NCI-H526 treated with DMSO at 0.1 percent for 48 hours (cell line): ENCODE measurements at regions not wholly inside any gene's neighbourhood (a gene's known extent, or its start where the extent isn't known, plus 50 kb on each side); places are given as distances from the start of the nearest gene placed in this dataset.

Source experiments
- DNase-seq: peaks from one replicate; lab custom pipeline; 2025; lab: John Stamatoyannopoulos, UW

DNA sequence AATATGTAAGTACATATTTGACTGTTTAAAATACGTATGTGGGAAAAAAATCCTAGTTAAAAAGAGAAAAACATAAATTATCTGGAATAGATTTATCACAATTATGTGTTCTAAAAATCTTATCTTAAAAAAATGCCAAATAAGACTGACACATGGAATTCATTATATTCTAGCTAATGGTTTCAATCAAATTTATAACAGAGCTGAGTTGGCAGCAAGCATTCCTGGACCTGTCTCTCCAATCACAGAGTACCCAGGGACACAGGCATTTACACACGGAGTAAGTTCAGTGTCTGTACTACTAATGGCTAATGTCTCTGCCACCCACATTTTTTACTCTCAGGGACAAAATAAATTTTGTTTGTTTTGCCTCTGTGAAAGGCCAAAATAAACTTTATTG, 122.3 kb downstream of the RPS12 start:
- DNase-seq = no peak

DNA sequence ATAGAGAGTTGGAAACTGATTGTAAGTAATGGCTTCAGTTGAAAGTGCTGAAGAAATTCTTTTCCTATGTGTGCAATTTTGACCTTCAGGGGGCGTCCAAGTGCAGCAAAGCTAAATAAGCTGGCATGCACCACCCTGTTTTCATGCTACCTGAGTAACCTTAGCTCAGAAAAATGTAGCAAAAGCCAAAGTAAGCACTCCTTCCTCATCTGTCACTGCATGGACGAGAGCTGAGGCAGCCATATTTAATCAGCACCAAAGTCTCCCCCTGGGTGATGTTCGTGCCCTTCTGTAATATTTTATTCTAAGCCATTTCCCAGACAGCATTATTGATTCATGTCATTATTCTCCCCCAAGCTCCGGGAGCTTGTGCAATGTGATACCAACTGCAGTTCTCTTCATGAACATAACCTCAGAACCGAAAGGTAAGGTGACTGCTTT, 123.1 kb downstream of the RPS12 start:
- DNase-seq = peak; percentile 78

DNA sequence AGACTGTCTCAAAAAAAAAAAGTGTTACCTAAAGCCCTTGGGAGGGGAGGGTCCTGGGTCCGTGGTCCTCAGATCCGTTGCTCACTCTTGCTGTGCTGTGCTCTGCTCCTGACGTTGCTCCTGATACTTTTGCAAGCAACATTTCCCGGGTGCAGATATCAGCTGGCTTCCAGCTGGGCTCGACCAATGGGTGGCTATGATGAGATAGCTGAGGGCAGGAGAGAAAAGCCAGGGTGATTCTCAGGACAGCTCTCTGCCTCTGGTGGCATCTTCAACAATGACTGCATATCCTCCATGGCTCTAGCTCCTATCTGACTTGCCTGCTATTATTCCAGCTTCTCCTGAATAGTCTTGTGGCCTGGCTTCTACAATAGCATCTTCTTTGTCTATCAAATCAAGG, 134.5 kb downstream of the RPS12 start:
- DNase-seq = no peak

GRCh38 chr6:132950566-132950965, 136.2 kb downstream of the RPS12 start:
- DNase-seq = no peak

- DNase-seq = no peak
Measured at GRCh38 chr6:132952031-132952867, 137.9 kb downstream of the RPS12 start.

- no peak for DNase-seq
Measured at GRCh38 chr6:132952986-132953385, 138.6 kb downstream of the RPS12 start.

GRCh38 chr6:132954222-132954621, 139.9 kb downstream of the RPS12 start:
- DNase-seq = no peak

DNA sequence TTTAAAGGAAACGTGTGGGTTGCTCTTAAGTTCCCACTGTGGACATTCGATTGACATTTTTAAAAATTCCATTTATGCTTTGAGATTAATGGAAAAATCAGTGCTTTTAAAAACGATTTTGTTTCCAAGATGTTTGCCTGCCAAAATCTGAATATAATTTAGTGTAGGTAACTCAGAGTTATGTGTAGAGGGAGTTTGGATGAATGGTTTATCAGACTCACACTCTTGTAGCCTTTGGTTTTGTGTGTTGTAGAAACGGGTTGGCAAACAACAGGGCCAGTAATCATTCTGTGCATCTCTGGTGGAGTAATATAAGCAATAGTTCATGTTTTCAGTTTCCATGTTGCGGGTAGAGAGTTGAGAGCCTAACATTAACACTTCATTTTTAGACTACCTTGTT, 140.6 kb downstream of the RPS12 start:
- no peak for DNase-seq

DNA sequence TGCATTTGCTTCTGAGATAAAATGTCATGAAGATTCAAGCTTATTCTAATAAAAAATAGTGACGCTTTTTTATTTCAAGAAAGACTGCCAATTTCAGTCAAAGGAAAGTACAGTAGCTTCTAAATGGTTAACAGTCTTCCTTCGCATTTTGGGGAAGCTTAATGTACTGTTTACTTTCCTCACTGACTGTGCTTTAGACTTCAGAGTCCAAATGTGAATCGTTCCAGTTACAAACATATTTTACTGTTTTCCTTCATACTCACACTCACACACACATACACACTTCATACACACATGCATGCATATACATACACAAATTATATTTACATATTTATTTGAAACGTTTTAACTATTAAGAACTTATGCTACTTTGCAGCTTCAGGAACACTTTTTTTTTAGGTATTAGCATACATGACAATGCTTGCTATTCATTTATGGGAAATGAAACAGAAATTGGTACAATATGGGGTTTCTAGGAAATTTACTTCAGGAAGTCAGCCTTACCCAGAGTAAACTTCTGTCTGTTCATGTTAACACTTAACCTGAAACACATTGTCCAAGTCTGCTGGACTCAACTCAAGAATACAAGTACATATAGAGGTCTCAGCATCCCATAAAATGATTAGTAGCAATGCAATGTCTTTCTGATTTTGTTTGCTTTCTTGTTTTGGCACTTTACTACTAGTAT, 145.4 kb downstream of the RPS12 start:
- no peak for DNase-seq

GRCh38 chr6:132960720-132961119, 146.4 kb downstream of the RPS12 start:
- DNase-seq = no peak

GRCh38 chr6:132961122-132961521, 146.8 kb downstream of the RPS12 start:
- no peak for DNase-seq

DNA sequence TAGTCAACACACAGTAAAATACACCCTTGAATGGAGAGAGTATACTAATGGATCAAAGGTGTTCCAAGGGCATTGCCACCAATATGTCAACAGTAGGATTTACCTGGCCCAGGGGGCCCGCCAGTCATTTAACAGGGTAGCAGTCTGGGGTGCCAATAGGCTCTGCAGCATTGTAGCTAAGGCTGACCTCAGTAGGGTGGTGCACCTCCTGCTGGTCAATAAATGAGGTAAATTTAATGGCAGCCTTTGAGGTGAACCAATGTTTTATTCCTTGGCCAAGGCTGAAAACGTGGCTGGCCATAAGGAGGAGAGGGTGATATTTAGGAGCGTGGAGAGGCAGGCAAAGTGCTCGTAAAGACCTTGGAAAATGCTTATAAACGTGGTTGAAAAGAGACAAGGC, 147.2 kb downstream of the RPS12 start:
- no peak for DNase-seq

- peak; percentile 68 for DNase-seq
Measured at GRCh38 chr6:132962936-132963868, 148.8 kb downstream of the RPS12 start.

GRCh38 chr6:132964101-132964867, 149.9 kb downstream of the RPS12 start:
- DNase-seq = no peak

DNA sequence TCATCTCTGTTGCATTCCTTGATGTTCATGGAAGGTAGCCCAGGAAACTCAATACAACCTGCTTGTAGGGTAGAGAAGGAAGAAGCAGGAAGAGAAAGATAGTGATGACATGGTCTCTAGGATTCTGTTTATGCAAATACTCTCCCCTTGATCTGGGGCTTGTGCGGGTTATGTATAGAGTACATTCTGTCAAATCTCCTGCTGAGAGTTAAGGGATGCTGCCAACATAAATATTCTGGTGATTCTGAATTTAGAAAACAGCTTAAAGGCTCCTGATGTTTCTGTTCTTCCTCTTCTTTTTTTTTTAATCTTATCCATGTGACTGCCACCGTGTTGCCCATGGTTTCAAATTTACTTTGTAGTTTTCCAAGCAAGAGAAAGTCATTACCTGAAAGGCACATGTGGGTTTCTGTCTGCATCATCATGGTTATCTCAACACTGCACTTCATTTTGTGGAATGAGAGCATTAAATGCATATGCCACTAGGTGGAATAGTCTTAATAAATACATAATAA, 150.6 kb downstream of the RPS12 start:
- no peak for DNase-seq

DNA sequence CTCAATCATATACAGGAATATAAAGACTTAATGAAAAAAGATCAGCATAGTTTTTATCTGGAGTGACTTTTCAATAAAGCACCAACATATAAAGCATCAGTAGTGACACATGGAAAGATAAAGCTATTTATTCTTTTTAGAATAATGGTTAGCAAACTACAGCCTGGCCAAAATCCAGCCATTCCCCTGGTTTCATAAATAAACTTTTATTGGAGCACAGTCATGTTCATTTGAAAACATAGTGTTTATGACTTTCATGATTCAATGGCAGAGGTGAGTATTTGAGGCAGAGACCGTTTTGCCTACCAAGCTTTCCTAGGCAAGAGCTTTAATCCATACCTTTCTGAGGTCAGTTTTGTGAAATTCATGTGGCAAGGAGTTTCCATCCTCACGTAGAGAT, 153.5 kb downstream of the RPS12 start:
- no peak for DNase-seq

GRCh38 chr6:132968419-132968950, 154.1 kb downstream of the RPS12 start:
- no peak for DNase-seq

DNA sequence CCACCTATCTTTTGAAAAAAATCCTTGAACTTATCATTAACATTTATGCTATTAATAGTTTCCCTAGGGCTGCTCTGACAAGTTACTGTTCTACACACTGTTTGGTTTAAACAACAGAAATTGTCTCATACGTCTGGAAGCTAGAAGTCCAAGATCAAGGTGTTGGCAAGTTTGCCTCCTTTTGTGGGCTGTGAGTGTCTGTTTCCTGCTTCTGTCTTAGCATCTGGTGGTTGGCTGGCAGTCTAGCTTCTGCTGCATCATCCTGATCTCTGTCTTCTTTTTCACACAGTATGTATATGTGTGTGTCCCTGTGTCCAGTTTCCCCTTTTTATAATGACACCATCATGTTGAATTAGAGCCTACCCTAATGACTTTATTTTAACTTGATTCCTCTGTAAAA, 154.8 kb downstream of the RPS12 start:
- no peak for DNase-seq

DNA sequence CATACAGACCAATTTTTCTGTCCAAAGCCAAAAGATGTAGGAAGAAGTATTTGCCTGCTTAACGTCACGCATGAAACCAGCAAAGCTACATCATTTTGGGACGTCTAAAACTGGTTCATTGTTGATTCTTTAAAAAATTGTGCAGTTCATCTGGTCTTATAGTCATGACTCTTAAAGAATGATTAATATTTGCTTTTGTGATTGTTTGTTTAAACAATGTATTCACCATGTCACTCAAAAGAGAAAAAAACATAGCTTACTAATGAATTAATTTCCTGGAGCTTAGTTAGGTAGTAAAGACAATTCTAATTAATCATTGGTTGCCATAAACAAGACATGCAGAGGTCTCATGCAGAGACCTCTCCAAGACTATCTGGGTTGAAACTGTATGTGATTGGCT, 157.3 kb downstream of the RPS12 start:
- DNase-seq = no peak

GRCh38 chr6:132972254-132972653, 157.9 kb downstream of the RPS12 start:
- DNase-seq = no peak

DNA sequence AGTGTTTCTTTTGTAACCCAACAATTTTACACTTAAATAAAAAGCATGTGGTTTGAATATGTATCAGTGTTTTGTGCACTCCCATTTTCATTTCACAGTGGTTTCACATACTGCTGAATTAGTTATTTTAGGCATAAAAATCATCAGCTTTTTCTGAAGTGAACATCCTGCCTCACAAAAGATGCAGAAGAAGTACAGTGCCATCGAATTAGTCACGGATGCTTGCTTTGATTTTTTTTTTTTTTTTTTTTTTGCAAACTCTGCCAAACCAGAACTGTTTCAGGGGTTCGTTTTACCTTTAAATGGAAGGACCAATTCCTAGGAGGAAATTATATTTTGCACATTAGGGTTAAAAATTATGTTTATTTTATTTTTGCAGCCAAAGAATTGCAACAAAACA, 158.6 kb downstream of the RPS12 start:
- DNase-seq = no peak
